ENCODE measurements at regions not wholly inside any gene's neighbourhood (a gene's known extent, or its start where the extent isn't known, plus 50 kb on each side); places are given as distances from the start of the nearest gene placed in this dataset.

GRCh38 chr11:39304586-39304985 is 2154.9 kb downstream of the LRRC4C start:
- in situ Hi-C loops (cut with HindIII; ENCODE audit: low sequenced_read_pairs) = no loop called here

- in situ Hi-C loops (cut with HindIII; ENCODE audit: low sequenced_read_pairs) = no loop called here
Measured at GRCh38 chr11:39294648-39295047, 2164.8 kb downstream of the LRRC4C start.

DNA sequence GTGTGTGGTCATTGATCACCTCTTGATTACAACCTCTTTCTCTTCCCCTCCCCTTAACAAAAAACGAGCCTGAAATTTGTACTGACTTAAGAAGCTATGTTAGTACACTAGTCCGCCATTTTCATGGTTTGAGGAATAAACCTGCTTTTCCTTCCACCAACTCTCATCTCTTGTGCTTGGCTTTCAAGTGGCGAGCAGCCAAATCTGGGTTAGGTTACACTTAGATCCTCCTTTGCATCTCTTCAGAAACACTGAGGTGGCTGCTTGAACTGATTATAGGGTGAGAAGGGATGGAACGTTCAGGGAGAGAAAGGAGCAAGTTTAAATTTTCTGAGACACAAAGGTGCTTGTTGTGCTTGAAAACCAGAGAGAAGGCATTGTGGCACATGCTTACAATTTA is 2171.4 kb downstream of the LRRC4C start:
- in situ Hi-C loops (cut with HindIII; ENCODE audit: low sequenced_read_pairs) = loop anchor here (5.0 kb wide), 1 partner anchor 41 kb away; no protein-coding TSS in a partner anchor

DNA sequence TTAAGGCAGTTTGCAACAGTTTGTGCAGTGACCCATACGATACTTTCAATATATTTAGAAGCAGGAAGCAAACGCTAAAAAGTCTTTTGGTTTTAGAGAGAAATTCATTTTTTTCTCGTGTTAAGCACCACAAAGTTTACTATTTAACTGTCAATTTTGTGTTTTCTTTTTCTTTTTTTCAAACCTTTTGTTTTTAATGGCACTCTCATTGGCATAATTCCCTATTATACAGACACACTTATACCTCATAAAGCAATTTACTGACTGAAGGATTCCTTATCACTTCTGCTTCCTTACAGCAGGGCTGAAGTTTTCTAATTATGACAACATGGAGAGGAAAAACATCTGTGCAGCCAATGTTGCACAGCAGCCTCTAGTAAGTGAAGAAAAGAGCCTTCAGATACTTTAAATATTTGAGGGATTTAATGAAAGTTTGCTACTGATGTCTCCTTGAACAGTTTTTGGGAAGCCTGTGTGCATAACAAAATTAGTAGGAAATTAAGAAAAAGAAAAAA is 2191.2 kb downstream of the LRRC4C start:
- in situ Hi-C loops (cut with HindIII; ENCODE audit: low sequenced_read_pairs) = no loop called here

GRCh38 chr11:39255648-39256047 is 2203.8 kb downstream of the LRRC4C start:
- in situ Hi-C loops (cut with HindIII; ENCODE audit: low sequenced_read_pairs) = no loop called here

DNA sequence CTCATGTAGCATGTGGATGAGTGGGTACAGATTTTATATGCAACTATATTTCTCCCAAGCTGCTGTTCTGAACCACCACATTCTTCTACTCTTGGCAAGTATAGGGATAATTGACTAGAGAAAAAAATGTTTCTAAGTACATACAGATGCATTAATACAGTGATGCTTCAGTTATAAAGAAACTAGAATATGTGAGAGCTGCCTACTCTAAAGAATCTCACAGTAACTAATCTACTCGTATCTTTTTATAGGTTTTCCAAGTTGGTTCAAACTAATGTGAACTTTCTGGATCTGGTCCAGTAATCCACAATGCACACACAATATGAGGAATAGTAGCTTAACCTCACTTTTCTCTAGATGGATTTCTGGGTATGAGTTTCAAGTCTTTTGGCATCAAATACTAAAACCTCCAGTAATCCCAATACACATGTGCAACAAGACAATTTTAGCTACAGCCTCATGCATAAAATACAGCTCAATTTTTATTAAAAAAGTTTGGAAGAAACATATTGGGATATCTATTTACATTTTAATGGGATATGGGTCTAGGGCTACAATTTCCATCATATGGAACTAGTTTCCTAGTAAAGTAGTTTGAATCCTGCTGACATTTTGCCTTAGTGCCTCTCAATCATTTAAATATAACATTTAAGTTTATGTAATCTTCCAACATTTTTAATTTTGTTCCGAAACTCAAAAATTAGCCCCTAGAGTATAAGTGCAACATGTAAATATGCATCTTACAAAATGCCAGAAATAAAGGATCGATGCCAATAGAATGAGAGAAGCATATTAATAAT is 2209.7 kb downstream of the LRRC4C start:
- in situ Hi-C loops (cut with HindIII; ENCODE audit: low sequenced_read_pairs) = loop anchor here (5.0 kb wide), 1 partner anchor 38 kb away; no protein-coding TSS in a partner anchor

GRCh38 chr11:39247570-39248137 is 2211.8 kb downstream of the LRRC4C start:
- in situ Hi-C loops (cut with HindIII; ENCODE audit: low sequenced_read_pairs) = loop anchor here (5.0 kb wide), 1 partner anchor 40 kb away; no protein-coding TSS in a partner anchor

GRCh38 chr11:39239553-39239952 is 2219.9 kb downstream of the LRRC4C start:
- in situ Hi-C loops (cut with HindIII; ENCODE audit: low sequenced_read_pairs) = no loop called here

GRCh38 chr11:39236916-39237315 is 2222.5 kb downstream of the LRRC4C start:
- in situ Hi-C loops (cut with HindIII; ENCODE audit: low sequenced_read_pairs) = no loop called here

GRCh38 chr11:39221550-39222138 is 2237.8 kb downstream of the LRRC4C start:
- in situ Hi-C loops (cut with HindIII; ENCODE audit: low sequenced_read_pairs) = no loop called here

DNA sequence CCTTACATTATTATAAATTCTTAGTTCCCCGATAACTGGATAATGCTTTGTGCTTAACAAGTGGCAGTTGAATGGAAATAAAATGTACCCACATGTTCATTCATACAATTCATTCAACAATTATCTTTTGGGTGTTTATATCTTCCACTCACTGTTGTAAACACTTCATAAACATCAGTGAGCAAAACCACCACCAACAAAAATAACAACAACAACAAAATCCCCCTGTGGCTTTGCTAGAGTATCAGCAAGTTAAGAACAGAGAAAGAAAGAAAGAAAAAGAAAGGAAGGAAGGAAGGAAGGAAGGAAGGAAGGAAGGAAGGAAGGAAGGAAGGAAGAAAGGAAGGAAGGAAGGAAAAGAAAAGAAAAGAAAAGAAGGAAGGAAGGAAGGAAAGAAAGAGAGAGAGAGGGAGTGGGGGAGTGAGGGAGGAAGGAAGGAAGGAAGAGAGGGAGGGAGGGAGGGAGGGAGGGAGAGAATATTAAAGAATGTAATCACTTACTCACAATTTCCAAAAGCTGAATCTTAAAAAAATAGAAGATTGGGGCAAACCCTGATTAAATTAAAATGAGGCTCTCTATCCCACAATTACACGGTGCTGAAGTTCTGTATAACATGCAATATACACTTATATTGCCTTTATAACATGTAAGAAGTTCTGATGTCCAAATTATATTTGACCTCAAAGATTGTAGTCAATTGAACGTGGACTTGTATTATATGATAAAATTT is 2238.8 kb downstream of the LRRC4C start:
- in situ Hi-C loops (cut with HindIII; ENCODE audit: low sequenced_read_pairs) = no loop called here

DNA sequence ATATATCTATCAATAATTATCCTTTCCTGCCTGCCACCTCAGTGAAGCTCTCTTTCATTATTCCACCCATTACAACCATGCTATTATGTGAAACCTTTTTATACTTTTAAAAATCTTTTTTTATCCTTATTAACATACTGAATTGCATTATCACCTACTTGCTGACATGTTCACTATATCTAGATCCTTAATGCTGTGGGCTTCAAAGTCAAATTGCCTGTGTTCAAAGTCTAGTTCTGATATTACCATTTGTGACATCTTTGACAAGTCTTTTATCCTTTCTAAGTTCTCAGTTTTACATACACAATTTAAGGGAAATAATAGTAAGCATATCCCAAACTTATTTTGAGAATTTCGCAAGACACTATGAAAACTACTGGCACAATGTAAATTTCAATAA is 2239.4 kb downstream of the LRRC4C start:
- in situ Hi-C loops (cut with HindIII; ENCODE audit: low sequenced_read_pairs) = no loop called here

DNA sequence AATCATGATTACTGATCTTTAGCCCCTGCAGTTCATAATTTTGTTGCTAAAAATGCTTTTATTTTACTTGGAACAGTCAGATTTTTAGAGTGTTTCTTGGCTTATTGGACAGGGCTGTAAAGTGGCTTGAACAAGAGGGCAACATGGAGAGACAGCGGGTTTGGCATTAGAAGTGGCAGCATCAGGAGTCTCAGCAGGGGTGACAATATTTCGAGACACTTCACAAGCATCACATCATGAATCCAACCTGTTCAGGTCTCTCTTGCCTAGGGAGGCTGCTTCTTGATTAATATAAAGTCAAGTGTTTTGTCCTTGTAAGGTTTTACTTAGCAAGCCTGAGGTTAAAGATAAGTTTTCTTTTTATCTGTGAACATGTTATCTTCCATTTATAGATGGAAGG is 2249.5 kb downstream of the LRRC4C start:
- in situ Hi-C loops (cut with HindIII; ENCODE audit: low sequenced_read_pairs) = no loop called here

GRCh38 chr11:39205236-39205995 is 2254.0 kb downstream of the LRRC4C start:
- in situ Hi-C loops (cut with HindIII; ENCODE audit: low sequenced_read_pairs) = no loop called here

- in situ Hi-C loops (cut with HindIII; ENCODE audit: low sequenced_read_pairs) = no loop called here
Measured at GRCh38 chr11:39192671-39193070, 2266.8 kb downstream of the LRRC4C start.

- in situ Hi-C loops (cut with HindIII; ENCODE audit: low sequenced_read_pairs) = no loop called here
Measured at GRCh38 chr11:39190751-39191150, 2268.7 kb downstream of the LRRC4C start.

DNA sequence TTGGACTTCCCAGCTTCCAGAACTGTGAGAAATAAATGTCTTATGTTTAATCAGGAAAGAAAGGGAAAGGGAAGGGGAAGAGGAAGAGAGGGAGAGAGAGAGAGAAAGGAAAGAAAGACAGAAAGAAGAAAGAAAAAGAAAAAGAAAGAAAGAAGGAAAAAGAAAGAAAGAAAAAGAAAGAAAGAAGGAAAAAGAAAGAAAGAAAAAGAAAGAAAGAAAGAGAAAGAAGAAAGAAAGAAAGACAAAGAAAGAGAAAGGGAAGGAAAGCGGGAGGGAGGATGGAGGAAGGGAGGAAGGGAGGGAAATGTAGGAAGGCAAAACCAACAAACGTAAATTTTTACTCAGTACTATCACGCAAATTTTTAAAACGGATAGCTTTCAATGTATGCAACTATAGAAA is 2281.8 kb downstream of the LRRC4C start:
- in situ Hi-C loops (cut with HindIII; ENCODE audit: low sequenced_read_pairs) = no loop called here

DNA sequence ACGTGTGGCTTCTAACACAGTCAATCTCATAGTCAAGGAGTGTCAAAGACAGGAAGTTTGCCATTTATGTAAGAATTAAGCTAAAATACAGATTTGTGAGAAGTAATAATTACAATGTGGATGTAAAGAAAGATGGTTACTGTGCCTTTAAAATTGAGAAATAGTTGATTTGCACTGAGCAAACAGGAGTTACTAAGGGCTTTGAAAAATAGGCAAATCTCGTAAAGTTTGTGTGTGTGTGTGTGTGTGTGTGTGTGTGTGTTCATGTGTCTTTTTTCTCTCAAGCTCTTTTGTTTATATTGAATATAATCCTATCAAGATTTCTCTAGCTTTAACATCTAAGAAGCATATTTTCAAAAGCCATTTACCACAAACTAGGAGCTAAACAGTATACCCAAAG is 2284.5 kb downstream of the LRRC4C start:
- in situ Hi-C loops (cut with HindIII; ENCODE audit: low sequenced_read_pairs) = no loop called here

DNA sequence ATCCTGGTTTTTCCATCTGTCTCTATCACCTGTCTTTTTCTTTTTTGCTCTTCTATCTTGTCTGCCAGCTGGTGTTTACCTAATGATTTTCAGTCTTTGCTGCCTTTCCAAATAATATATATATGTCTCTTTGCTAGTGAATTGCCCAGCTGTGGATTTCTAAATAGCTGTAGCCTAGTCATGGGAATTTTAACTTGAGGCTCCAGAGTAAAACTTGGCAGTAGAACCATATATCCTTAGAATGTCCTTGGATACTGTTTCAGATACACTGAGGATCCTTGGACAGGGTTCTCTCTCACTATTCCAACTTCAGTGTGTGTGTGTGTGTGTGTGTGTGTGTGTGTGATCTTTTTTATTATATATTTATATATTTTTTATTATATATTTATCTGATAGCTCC is 2285.3 kb downstream of the LRRC4C start:
- in situ Hi-C loops (cut with HindIII; ENCODE audit: low sequenced_read_pairs) = no loop called here

DNA sequence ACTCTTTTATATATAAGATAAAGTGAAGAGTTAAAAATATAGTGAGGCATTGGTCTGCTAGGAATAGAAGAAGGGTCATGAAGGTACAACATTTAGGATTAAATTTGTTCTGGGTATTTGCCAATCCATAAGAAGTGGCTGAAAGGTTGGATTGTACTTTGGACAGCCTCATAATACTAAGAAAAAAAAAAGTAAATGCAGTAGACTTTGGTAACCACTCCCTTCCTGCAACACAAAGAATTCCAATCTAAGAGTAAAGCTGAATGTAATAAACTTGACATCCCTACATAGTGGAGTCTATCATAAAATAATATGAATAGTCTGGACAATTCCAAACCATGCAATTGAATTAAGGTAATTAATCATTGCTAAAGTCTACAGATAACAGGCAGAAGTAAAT is 2294.4 kb downstream of the LRRC4C start:
- in situ Hi-C loops (cut with HindIII; ENCODE audit: low sequenced_read_pairs) = no loop called here

Measured in endothelial cell of hepatic sinusoid (primary cell).